A673 (cell line): ENCODE measurements at regions not wholly inside any gene's neighbourhood (a gene's known extent, or its start where the extent isn't known, plus 50 kb on each side); places are given as distances from the start of the nearest gene placed in this dataset.

Experiments
- BruUV-seq: library from RNA; stranded (reverse); fragments of 400-500 nt; replicated peaks from 2 replicates; lab custom pipeline; 2021; lab: Mats Ljungman, UMichigan
- CTCF ChIA-PET: fragments of 300-600 bp; sonication (Branson Sonifier 250); formaldehyde crosslinking; loops from one replicate; lab custom pipeline; 2022; ENCODE audit warnings: antibody characterized with exemption; lab: Charles Lee
- POLR2A ChIA-PET: fragments of 300-600 bp; sonication (Branson Sonifier 250); formaldehyde crosslinking; loops from one replicate; lab custom pipeline; 2022; ENCODE audit warnings: antibody characterized with exemption; ENCODE audit not compliant: low non-redundant PET; lab: Charles Lee
- DNase-seq: peaks from one replicate; pipeline ENCODE4 v3.0.0-alpha.2; 2015; ENCODE audit warnings: low spot score
- H3K27ac ChIP-seq: fragments of 200-600 bp; sonication (generic); 2 replicates; pipeline ENCODE4 v1.5.1; 2016; ENCODE audit warnings: mixed run types, low read depth, mild to moderate bottlenecking, mixed read lengths, antibody characterized with exemption, low read length; ENCODE audit not compliant: poor library complexity, severe bottlenecking
- H3K27me3 ChIP-seq: fragments of 200-600 bp; sonication (generic); replicated peaks from 2 replicates; pipeline ENCODE4 v1.6.1; 2017; ENCODE audit warnings: mixed run types, low read depth, mild to moderate bottlenecking, mixed read lengths, antibody characterized with exemption, low read length; ENCODE audit not compliant: insufficient read depth, poor library complexity
- H3K36me3 ChIP-seq: fragments of 200-600 bp; sonication (generic); 2 replicates; pipeline ENCODE4 v1.6.1; 2016; ENCODE audit warnings: mixed run types, mild to moderate bottlenecking, mixed read lengths, antibody characterized with exemption, low read length; ENCODE audit not compliant: insufficient read depth, poor library complexity, severe bottlenecking
- H3K4me1 ChIP-seq: fragments of 200-600 bp; sonication (generic); 2 replicates; pipeline ENCODE4 v1.6.1; 2017; ENCODE audit warnings: mixed run types, mild to moderate bottlenecking, mixed read lengths, antibody characterized with exemption, low read length; ENCODE audit not compliant: insufficient read depth, poor library complexity, severe bottlenecking
- H3K4me3 ChIP-seq: fragments of 200-600 bp; sonication (generic); 2 replicates; pipeline ENCODE4 v1.5.1; 2016; ENCODE audit warnings: low read depth, mixed run types, mild to moderate bottlenecking, mixed read lengths, low read length; ENCODE audit not compliant: poor library complexity, severe bottlenecking
- H3K9me3 ChIP-seq: fragments of 200-600 bp; sonication (generic); 2 replicates; pipeline ENCODE4 v1.6.1; 2016; ENCODE audit warnings: mixed run types, low read depth, mild to moderate bottlenecking, mixed read lengths, antibody characterized with exemption, low read length; ENCODE audit not compliant: poor library complexity, severe bottlenecking
- CTCF ChIP-seq: fragments of 300-800, 200-600 bp; sonication (generic); conservative IDR thresholded peaks from 2 replicates; pipeline ENCODE4 v1.5.1; 2017; ENCODE audit warnings: low read depth, mild to moderate bottlenecking, antibody characterized with exemption, low read length, moderate library complexity, mixed read lengths
- EZH2 ChIP-seq: fragments of 200-600 bp; sonication (generic); IDR thresholded peaks from 2 replicates; pipeline ENCODE4 v1.6.1; 2017; ENCODE audit warnings: borderline replicate concordance, low read depth, mild to moderate bottlenecking, mixed read lengths, antibody characterized with exemption, low read length; ENCODE audit not compliant: poor library complexity, severe bottlenecking
- intact Hi-C: fragments of 100-400 bp; cut with micrococcal nuclease; formaldehyde crosslinking; loops from one replicate; pipeline ENCODE4 v1.10.0; 2022; ENCODE audit not compliant: unreplicated experiment

- POLR2A ChIA-PET, result no interaction called here
- CTCF ChIA-PET, result no interaction called here
- intact Hi-C loops, result loop anchor here (2.0 to 5.0 kb wide), 3 partner anchors 45 to 140 kb away; no protein-coding TSS in a partner anchor
These were observed 74.5 kb upstream of the ZNF184 start for GRCh38 chr6:27547157-27548075.

GRCh38 chr6:27546522-27546921 is 73.6 kb upstream of the ZNF184 start:
- Histone ChIP-seq H3K27me3 (no peaks in the 10 kb centered on the region), H3K4me3 (no peak overlapping the region), H3K4me1 (no peaks in the 10 kb centered on the region), H3K9me3 (no peaks in the 10 kb centered on the region), H3K27ac (no peak overlapping the region), H3K36me3 (no peaks in the 10 kb centered on the region)
- CTCF ChIA-PET, result no interaction called here
- DNase-seq, result no peak
- POLR2A ChIA-PET, result no interaction called here
- intact Hi-C loops, result loop anchor here (2.0 to 5.0 kb wide), 3 partner anchors 46 to 141 kb away; no protein-coding TSS in a partner anchor
- no TSS peak for BruUV-seq
- no peak for TF ChIP-seq CTCF
- no peak for TF ChIP-seq EZH2

More at GRCh38 chr6:27547157-27548075, 74.5 kb upstream of the ZNF184 start:
- no peak for TF ChIP-seq EZH2
- TF ChIP-seq CTCF, result no peak
- Histone ChIP-seq H3K36me3 (no peaks in the 10 kb centered on the region), H3K4me3 (peak overlapping the region; percentile 54), H3K9me3 (no peaks in the 10 kb centered on the region), H3K4me1 (no peaks in the 10 kb centered on the region), H3K27ac (no peak overlapping the region), H3K27me3 (no peaks in the 10 kb centered on the region)
- peak; percentile 89 for DNase-seq
- BruUV-seq, result no TSS peak

- peak overlapping the region; percentile 48 for H3K4me3 ChIP-seq
- intact Hi-C loops, result loop anchor here (2.0 to 5.0 kb wide), 4 partner anchors 27 to 142 kb away; no protein-coding TSS in a partner anchor
- POLR2A ChIA-PET, result interaction anchor here (0.5 to 0.6 kb wide), 2 partner anchors 43 to 791 kb away, joined by 9 to 10 read pairs; partner anchors contain the start of gene ZSCAN31
These were observed 72.6 kb upstream of the ZNF184 start for GRCh38 chr6:27545271-27546046.

More at GRCh38 chr6:27545271-27546046, 72.6 kb upstream of the ZNF184 start:
- H3K27me3 ChIP-seq, result no peaks in the 10 kb centered on the region
- no peaks in the 10 kb centered on the region for H3K36me3 ChIP-seq
- no peak overlapping the region for H3K27ac ChIP-seq
- CTCF ChIA-PET, result no interaction called here
- no peaks in the 10 kb centered on the region for H3K9me3 ChIP-seq
- BruUV-seq, result TSS peak; percentile 100
- TF ChIP-seq EZH2 (no peak), CTCF (no peak)
- H3K4me1 ChIP-seq, result no peaks in the 10 kb centered on the region
- peak; percentile 87 for DNase-seq
